ENCODE measurements at regions not wholly inside any gene's neighbourhood (a gene's known extent, or its start where the extent isn't known, plus 50 kb on each side); places are given as distances from the start of the nearest gene placed in this dataset.
"Not testable (repeated sequence)": the region's sequence is repeated elsewhere in the genome, so short reads cannot be mapped to it uniquely, and the experiment has no call there.

- not testable (repeated sequence) for DNase-seq (ENCODE audit: low read depth); H3K4me3 ChIP-seq (ENCODE audit: low read depth, low read length)
These were observed 54.8 kb upstream of the ZNF30 start for GRCh38 chr19:34871911-34872310.

- no peak for TF ChIP-seq CTCF (IDR thresholded peaks at IDR 0.05; ENCODE audit: insufficient read depth, low read length)
- no peak for DNase-seq (ENCODE audit: low read depth)
- no peak overlapping the region for H3K4me3 ChIP-seq (ENCODE audit: low read depth, low read length)
These were observed 59.1 kb upstream of the ZNF30 start for GRCh38 chr19:34867631-34868030.

GRCh38 chr19:34865225-34865624 is 61.5 kb upstream of the ZNF30 start:
- not testable (repeated sequence) for DNase-seq (ENCODE audit: low read depth); H3K4me3 ChIP-seq (ENCODE audit: low read depth, low read length)

- H3K4me3 ChIP-seq (ENCODE audit: low read depth, low read length); DNase-seq (ENCODE audit: low read depth): not testable (repeated sequence)
These were observed 66.6 kb upstream of the ZNF30 start for GRCh38 chr19:34859823-34860736.

- DNase-seq (ENCODE audit: low read depth); H3K4me3 ChIP-seq (ENCODE audit: low read depth, low read length): not testable (repeated sequence)
These were observed 67.4 kb upstream of the ZNF30 start for GRCh38 chr19:34859325-34859724.

GRCh38 chr19:34856052-34856451 is 70.7 kb upstream of the ZNF30 start:
- no peak overlapping the region for H3K4me3 ChIP-seq (ENCODE audit: low read depth, low read length)
- no peak for DNase-seq (ENCODE audit: low read depth)
- TF ChIP-seq CTCF (IDR thresholded peaks at IDR 0.05; ENCODE audit: insufficient read depth, low read length), result no peak

GRCh38 chr19:34853369-34853768 is 73.3 kb upstream of the ZNF30 start:
- no peak for TF ChIP-seq CTCF (IDR thresholded peaks at IDR 0.05; ENCODE audit: insufficient read depth, low read length)
- no peak overlapping the region for H3K4me3 ChIP-seq (ENCODE audit: low read depth, low read length)
- DNase-seq (ENCODE audit: low read depth), result no peak

GRCh38 chr19:34852669-34853068 is 74.0 kb upstream of the ZNF30 start:
- no peak for TF ChIP-seq CTCF (IDR thresholded peaks at IDR 0.05; ENCODE audit: insufficient read depth, low read length)
- no peak overlapping the region for H3K4me3 ChIP-seq (ENCODE audit: low read depth, low read length)
- no peak for DNase-seq (ENCODE audit: low read depth)

- no peak for TF ChIP-seq CTCF (IDR thresholded peaks at IDR 0.05; ENCODE audit: insufficient read depth, low read length)
- no peak for DNase-seq (ENCODE audit: low read depth)
- no peak overlapping the region for H3K4me3 ChIP-seq (ENCODE audit: low read depth, low read length)
These were observed 75.4 kb upstream of the ZNF30 start for GRCh38 chr19:34851277-34851804.

Data from fibroblast of the aortic adventitia (primary cell).